Tibial nerve (tissue), 4 donors: ENCODE measurements at regions not wholly inside any gene's neighbourhood (a gene's known extent, or its start where the extent isn't known, plus 50 kb on each side); places are given as distances from the start of the nearest gene placed in this dataset.

Experiments
- CTCF ChIP-seq, 5 experiments: fragments of 200-600 bp in 3 of 5; fragments of 450-650 bp in 2 of 5; sonication (generic) in 3 of 5; IDR thresholded peaks; one replicate each; pipeline ENCODE4 v1.5.1; 2016 to 2019; ENCODE audit warnings: antibody characterized with exemption in 5 of 5, mild to moderate bottlenecking in 3 of 5, moderate library complexity in 2 of 5
- EP300 ChIP-seq, 2 donors: sonication (generic); formaldehyde crosslinking; IDR thresholded peaks; one replicate each; pipeline ENCODE4 v1.6.1; 2017; ENCODE audit warnings: antibody characterized with exemption in 2 of 2, mild to moderate bottlenecking in 1 of 2
- POLR2A ChIP-seq, 2 donors: fragments of 450-650 bp; IDR thresholded peaks; one replicate each; pipeline ENCODE4 v1.6.1; 2017; ENCODE audit warnings: antibody characterized with exemption in 2 of 2, mild to moderate bottlenecking in 2 of 2, moderate library complexity in 2 of 2

DNA sequence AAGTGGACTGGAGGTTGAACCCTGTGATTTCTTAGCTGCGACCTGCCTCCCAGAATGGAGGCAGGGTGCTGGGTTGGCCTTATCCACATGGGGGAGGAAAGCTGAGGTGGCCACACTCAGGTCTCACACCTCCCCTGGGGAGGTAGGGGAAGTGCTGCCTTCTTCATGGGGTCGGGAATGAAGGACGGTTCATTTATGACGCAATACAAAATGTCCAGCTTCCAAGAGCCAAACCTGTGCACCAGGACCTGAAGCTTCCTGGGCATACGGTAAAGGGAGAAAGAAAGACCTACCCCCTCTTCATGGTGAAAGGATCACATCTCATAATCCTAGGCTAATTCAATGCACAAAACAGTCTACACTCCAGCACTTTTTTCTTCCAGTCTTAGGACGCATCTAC, 150.6 kb upstream of the CDYL start:
- TF ChIP-seq POLR2A (IDR thresholded peaks at IDR 0.05) (no peak), CTCF (IDR thresholded peaks at IDR 0.05) (no peak), EP300 (IDR thresholded peaks at IDR 0.05) (no peak)
